ENCODE measurements at regions not wholly inside any gene's neighbourhood (a gene's known extent, or its start where the extent isn't known, plus 50 kb on each side); places are given as distances from the start of the nearest gene placed in this dataset.
A peak's percentile ranks its signal among the peaks of the same experiment; 100 is the strongest.

DNA sequence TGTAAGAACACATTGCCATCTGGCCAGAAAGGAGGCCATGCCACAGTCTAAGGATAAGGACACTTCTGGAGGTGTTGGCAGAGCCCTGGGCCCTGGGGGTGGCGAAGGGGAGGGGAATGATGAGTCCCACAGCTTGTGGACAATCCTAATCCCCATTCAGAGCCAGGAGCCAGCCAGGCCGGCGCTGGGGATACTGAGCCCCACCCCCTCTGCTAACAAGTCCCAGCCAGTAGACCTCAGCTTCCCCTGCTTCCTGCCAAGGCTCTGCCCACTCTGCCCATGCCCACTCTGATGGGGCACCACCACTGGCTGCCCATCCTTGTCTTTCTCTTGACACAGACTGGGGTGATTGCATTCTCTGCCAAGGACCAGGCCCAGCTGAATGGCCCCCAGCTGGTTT, 71.9 kb downstream of the NAV1 start:
- no peak for DNase-seq (ENCODE audit: low spot score)

DNA sequence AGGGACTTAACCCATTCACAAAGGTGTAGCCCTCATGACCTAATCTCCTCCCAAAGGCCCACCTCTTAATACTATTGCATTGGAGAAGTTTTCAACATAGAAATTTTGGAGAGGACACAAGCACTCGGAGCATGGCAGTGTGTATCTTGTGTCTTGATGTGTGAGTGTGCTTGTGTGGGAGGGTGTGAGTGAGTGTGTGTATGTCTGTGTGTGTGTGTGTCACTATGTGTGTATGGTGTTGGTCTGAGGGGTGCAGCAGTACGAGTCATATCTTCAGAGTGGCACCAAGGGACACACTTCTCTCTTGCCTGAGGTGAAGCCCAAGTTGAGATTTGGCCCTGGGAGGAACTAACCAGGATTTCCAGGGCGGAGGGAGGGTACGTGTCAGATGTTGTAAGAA, 73.7 kb downstream of the NAV1 start:
- DNase-seq (ENCODE audit: low spot score), result no peak

DNA sequence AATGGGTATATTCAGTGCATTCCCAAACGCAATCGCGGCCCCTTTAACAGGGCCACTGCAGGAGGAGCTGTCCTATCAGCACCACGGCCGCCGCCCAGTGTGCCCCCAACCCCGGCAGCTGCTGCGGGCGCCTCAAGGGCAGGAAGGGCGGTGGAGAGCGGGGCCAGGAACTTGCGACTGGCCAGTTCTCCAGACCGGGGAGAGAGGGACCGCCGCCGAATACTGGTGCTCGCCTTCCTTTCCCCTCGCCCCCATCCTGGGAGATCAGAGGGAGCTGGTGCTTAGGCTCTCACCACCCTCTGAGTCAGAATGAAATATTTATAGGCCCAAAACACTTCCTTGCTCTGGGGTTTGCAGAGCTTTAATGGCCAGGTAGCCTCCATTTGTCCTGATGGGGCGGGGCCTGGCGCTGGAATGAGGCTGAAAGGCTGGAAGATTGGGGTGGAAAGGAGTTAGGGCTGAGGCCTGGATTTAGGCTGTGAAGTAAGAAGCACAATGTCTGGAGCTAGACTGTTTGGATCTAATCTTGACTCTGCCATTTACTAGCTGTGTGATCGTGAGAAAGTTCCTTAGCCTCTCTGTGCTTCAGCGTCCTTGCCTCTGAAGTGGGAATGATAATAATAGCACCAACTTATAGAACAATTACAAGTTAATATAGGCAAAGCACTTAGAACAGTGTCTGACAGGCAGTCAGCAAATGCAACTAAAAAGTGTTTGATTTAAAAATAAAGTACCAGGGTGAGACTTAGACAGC, 75.5 kb downstream of the NAV1 start:
- DNase-seq (ENCODE audit: low spot score), result peak; percentile 63

DNA sequence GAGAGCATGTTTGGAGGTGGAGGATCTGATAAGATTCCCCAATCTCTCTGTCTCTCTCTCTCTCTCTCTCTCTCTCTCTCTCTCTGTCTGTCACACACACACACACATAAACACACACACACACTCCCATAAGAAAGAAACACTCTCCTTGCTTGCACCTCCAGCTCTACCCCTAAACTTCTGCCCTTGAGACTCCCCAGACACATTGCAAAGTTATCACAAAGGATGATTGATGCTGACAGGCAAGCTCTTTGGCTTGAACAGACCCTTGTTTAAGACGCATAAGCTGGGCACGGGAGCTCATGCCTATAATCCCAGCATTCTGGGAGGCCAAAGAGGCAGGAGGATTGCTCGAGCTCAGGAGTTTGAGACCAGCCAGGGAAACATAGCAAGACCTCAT, 78.2 kb downstream of the NAV1 start:
- DNase-seq (ENCODE audit: low spot score), result no peak

DNA sequence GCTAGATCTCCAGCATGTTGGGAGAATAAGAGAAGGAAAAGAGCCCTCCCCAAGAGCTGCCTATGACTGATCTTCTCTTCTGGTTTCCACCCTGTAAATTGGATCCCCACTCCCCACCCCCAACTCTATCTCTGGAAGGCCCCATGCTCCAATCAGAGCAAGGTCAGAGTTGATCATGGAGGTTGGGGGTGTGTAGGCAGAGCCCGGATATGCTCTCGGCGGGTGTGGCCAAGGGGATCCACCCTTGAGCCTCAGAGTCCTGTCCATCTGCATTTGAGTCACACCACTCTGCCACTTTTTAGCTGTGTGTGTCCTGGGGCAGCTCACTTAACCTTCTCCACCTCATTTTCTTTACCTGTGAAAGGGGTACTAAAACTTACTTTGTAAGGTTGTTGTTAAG, 79.5 kb downstream of the NAV1 start:
- DNase-seq (ENCODE audit: low spot score), result no peak

DNA sequence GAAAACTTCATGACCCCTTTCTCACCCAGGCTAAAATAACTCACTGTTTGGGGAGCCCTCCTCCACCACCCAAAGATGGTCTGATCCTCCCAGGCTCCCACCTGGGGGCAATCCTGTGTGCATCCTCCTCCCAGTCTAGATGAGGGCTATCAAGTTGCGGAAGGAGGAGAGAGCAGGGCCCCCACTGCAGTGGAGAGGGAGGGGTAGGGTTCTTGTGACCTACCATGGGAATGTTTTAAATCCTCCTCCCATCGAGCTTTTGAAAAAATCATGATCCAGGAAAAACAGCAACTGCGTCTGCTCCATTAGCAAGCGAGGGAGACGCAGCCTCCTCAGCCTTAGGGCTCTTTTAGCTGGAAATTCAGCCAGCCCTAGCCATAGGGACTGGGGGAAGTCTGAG, 80.0 kb downstream of the NAV1 start:
- no peak for DNase-seq (ENCODE audit: low spot score)

DNA sequence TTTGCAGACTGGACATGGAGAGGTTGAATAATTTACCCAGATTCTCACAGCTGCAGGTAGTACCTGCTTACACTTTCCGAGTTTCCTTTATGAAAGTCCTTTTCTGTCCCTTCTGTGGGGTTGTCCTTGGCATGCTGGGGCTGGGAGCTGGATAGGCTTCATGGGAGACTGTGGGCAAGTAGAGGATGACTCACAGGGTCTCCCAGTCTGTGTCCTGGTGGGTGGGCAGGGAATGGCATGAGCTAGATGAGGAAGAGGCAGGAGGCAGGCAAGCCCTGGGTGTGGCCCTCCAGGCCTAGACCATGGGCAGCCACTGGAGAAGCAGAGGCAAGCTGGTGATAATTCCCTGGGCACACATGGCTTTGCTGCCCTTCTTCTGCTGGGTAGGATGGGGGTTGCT, 80.6 kb downstream of the NAV1 start:
- DNase-seq (ENCODE audit: low spot score), result no peak

DNA sequence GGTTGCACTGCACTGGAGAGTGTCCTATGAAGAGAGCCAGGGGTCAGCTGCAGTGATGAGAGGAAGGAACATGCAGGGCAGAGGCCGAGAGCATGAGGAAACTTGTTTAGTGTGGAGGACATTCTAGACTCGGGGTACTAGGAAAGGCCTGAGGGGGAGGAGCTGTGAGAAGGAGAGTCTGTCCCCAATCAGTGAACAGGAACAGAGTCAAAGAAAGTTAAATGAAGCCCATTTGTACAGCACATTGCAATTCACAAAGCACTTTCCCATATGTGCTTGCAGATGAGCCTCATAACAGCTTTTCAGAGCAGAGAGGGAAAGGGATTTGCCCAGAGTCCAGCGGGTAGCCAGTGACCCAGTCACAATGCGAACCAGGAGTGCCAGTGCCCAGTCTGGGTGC, 83.4 kb downstream of the NAV1 start:
- DNase-seq (ENCODE audit: low spot score), result no peak

DNA sequence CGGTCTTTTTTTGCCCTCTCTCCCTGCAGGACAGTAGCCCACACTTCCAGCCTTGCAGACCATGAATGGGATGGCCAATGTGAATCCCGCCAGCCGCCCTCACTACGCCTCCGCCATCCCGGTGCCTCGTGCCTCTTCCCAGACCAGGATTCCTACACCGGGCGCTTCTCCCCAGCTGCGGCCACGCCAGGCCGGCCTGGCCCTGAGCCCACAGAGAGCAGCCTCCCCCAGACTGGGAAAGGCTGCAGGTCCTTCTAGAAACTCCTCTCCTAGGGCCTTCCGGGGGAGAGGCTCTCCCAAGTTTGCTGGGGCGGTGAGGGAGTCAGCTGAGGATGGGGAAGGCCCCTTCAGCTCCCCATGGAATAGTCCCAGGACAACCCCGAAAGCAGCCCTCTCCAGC, 83.9 kb downstream of the NAV1 start:
- no peak for DNase-seq (ENCODE audit: low spot score)

DNA sequence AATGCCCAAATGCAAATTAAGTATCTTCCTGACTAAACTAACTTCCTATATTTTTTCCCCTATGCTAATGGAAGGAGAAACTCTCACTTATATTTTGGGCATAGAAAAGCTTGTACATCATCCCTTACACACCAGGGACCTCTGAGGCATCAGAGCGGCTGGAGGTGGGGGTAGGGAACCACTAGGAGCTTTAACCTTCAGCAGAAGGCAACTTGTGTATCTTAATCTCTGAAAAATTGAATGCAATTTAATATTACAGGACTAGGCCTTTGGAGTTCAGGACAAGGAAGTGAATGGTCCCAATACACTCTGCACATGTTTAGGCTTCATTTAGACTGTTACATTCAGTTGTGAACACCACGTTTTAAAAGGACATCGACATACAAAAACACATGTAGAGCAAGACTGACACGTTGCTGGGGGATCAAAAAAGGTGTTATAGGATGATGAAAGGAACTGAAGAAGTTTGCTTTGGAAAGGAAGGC, 85.9 kb downstream of the NAV1 start:
- no peak for DNase-seq (ENCODE audit: low spot score)

DNA sequence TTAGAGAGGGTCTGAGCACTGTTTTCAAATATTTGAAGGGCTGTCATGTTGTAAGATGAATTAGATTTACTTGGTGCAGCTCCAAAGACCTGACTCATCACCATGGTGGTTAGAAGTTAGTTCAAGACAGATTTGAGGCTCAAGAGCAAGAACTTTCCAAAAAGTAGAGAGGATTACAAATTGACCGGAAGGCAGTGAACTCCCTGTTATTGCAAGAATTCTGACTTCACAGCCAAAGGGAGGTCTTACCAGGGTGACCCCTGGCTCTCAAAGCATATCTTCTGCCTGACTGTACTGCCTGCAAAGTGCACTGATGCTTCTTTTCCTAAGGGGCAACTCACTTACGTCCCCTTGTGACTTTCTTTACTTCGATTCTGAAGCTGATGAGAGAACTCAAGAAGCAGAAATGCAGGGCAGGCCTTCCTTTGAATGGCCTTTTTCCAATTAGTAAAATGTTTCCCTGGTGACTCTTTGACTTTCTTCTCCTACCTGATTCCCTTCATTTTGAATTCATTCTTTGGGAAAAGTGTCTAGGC, 86.4 kb downstream of the NAV1 start:
- DNase-seq (ENCODE audit: low spot score), result peak; percentile 88

DNA sequence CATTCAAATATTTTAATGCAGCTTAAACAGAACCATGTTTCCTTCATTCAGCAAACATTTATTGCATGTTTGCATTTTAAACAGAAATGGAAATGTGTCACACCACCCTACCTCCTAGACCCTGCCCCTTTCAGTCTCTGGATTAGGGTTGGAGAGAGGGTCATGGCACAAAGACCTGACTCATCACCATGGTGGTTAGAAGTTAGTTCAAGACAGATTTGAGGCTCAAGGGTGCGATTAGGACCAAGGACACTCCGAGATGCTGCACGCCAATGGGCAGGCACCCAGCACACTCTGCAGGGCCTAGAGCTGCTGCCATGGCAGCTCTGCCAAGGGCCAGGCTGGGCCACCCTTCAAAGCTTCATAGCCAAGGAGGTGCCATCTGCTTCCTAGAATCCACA, 86.9 kb downstream of the NAV1 start:
- no peak for DNase-seq (ENCODE audit: low spot score)

DNA sequence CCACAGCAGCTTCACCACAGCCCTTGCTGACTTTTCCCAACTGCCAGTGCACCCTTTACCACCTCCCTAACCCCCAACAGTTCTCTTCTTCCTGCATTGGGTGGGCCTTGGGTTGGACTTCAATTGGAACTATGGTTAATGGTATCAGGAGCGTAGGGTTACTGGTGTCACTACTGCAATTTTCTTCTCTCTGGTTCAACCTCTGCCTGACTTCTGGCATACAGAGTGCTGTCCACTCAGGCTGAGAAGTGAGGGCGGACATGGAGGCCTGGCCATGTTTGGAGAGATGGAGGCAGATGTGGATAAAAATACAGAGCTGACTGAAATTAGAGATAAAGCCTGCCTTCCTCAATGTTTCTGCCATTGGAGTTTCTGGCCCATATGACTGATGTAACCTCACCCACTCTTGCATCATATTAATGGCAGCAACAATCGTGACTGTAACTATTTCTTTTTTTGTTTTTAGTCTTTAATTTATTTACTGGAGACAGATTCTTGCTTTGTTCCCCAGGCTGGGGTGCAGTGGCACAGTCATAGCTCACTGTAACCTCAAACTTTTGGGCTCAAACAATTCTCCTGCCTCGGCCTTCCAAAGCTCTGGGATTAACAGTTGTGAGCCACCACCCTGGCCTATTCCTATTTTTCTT, 87.8 kb downstream of the NAV1 start:
- peak; percentile 44 for DNase-seq (ENCODE audit: low spot score)

DNA sequence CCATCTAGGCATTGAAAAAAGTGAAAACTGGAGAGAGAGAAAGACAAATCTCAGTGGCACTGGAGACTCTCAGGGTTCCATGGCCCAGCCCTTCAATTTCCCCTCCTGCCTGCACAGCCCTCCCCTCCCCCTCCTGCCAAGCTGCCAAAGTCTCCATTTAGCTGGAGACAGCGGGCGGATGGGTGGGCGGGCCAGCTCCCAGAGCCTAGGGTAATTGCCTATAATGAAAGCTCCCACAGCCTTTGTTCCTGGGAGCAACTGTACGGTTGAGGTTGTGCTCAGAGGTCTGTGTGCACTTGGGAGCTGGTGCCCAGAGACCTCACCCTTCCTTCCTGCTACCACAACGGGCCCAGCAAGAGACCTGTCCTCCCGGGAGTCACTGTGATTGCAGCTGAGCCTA, 89.6 kb downstream of the NAV1 start:
- no peak for DNase-seq (ENCODE audit: low spot score)

DNA sequence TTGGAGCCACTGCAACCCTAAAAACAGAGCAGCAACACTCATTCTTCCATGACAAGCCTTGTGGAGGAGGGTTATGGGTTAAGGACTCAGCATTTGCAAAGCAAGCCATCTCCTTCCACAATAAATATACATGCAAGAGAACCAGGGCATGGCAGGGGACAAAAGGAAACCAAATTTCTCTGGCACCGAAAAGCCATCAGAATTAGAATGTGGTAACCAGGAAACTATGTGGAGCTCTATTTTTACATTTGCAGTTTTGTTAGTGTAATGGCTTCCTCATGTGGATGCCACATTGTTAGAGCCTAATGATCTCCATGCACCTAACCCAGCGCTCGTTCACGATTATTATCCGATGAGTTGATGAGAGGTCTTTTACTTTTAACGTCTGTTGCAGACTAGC, 91.7 kb downstream of the NAV1 start:
- peak; percentile 77 for DNase-seq (ENCODE audit: low spot score)

DNA sequence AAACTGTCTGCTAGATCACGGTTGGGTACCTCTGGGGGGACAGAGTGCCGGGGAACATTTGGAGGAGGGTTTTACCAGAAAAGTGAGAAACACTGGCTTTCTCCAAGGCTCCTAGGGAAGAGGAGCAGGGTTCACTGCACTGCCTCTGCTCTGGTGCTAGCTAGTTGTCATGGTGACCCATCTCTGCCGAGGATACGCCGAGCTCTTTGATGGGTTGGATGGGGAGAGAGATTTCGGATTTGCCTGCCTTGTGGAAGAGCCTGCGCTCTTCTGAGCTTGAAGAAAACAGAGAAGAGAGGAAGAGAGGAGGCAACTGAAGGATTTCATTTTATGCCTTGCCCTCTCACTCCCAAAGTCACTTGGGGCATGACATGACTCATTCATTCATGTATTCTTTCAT, 92.1 kb downstream of the NAV1 start:
- DNase-seq (ENCODE audit: low spot score), result no peak

DNA sequence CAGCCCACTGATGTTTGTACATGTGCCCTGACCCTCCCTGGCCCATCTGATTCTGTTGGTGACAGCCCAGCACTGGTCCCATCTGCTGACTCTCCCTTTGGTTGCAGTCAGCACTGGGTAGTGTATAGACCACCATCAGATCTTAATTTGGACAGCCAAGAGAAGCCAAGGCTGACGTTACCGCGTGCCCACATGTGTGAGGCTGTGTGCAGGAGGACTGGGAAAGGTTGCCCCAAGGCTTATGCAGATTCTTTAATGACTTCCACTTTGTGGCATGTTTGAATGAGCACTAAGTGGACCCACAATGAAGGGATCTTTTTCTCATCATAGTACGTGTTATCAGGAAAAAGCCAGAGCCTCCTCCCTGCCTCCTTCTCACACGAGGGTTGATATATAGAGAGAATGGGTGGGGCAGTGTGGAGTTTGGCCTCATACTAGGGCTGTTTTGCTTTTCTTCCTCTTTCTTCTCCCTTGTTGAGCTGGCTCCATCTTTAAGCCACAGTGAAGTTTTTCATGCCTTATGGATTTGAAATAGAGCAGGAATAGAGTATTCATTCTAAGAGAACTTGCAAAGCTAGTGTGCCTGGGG, 93.5 kb downstream of the NAV1 start:
- no peak for DNase-seq (ENCODE audit: low spot score)

DNA sequence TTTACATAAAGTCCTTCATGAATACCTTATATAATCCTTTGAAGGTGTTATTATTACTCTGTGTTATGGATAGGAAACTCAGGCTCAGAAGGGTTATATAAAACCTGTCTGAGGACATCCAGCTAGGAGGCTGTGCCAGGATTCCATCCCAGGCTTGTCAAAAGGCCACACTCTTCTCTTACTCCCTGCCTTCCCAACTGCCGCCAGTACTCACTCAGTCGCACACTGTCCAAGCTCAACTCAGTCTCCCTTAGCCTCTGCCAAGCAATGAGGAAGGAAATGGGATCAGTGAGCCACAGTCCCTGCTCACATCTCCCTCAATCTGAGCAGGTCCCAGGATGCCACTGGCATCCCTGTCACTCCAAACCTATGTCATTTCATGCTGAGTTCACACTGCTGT, 94.4 kb downstream of the NAV1 start:
- DNase-seq (ENCODE audit: low spot score), result no peak

DNA sequence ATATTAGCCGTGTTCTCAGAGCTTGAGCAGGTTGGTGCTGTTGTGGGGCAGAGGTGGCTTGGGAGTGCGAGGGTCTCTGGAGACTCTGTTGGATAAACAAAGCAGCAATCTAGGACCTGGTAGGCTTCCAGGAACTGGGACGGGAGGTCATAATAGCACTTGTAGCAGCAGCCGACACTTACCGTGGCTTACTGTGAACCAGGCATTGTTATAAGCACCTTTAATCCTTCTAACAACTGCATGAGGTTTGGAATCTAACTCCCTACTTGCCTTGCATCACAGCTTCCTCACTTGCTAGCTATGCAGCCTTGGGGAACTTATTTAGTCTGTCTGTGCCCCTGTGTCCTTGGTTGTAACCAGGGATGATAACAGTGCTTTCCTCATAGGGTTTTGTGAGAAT, 94.9 kb downstream of the NAV1 start:
- no peak for DNase-seq (ENCODE audit: low spot score)

DNA sequence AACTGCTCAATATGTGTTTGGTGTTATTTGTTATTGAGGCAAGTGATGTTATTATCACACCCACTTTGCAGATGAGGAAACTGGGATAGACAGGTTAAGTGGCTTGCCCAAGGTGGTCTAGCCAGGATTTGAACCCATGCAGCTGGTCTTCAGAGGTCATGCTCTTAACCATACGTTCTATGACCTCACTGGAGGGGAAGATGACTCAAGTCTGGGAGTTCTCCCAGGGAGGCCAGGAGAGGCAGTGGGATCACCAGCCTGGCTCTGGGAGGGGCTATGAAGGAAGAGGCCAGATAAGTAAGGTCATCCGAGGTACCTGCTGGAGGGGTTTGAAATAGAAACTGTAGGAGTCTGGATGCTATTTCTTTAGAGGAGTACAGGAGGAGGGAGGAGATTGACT, 95.3 kb downstream of the NAV1 start:
- peak; percentile 31 for DNase-seq (ENCODE audit: low spot score)

DNA sequence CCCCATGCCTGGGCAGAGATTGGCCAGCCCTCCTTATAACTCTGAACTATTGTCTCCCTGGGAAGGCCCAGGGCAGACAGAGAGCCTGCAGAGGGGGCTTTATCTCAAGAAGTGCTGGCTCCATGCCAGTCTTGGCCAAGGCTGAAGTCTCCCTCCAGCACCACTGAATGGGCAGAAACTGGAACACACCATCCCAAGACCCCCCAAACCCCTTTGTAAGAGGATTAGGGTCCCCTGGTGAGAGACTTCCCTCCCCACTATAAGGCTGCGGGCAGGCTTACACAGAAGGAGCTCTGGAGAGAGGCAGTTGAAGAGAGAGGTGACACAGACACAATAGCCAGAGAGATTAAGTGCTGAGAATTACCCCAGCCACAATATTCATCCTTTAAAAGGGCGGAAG, 97.2 kb downstream of the NAV1 start:
- no peak for DNase-seq (ENCODE audit: low spot score)

DNA sequence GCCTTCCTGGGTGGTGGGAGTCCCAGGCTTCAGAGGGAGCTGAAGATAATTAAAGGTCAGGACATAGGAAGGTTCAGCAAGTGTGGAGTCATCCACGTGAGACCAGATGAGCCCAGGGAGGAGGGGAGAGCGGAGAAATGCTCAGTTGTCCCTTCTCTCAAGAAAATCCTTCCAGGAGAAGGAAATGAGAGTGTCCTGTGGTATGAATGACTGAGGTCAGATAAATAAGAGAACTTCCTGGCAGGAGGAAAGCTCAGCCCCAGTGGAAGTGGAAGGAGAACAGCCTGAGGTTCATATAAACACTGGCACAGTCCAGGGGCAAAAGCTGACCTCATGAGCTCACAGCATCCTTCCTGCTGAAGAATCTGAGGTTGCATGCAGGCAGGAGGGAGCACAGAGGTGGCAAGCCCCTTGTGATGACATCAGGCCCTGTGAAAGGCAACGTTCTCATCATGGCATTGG, 97.6 kb downstream of the NAV1 start:
- DNase-seq (ENCODE audit: low spot score), result peak; percentile 44
